A204.1 (cell line): ENCODE measurements at regions not wholly inside any gene's neighbourhood (a gene's known extent, or its start where the extent isn't known, plus 50 kb on each side); places are given as distances from the start of the nearest gene placed in this dataset.
"Not testable (repeated sequence)": the region's sequence is repeated elsewhere in the genome, so short reads cannot be mapped to it uniquely, and the experiment has no call there.

Experiments
- FAIRE-seq: peaks from 2 replicates; lab custom pipeline; 2012; peaks lifted over from hg19 to GRCh38; lab: Jason Lieb, UNC

DNA sequence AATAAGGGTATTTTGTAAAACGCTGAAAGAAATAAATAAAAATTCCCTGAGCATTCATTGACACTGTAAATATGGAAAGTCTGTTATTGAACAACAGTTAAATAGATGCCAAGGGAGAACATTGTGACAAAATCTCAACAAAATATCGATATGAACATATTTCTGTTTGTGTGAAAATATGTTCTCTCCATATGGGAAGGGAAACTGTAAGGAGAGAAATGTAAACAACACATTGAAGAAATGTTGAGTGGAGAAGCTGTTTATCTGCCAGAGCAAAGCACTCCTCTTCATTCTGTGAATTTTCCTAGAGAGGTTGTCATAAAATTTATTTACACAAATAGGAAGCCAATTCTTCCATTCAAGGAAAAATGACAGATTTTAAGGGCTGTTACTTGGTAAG, 57.1 kb upstream of the EOMES start:
- no peak for FAIRE-seq

DNA sequence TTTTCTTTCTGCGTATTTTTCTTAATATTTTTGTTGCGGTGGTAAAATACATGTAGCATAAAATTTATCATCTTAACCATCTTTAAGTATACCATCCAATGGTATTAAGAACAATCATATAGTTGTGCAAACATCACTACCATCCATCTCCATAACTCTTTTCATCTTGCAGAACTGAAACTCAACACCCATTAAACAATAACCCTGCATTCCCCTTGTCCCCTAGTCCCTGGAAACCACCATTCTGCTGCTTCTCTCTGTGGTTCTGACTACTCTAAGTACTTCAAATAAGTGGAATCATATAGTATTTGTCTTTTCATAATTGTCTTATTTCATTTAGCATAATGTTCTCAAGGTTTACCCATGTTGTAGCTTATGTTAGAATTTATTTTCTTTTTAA, 67.3 kb upstream of the EOMES start:
- FAIRE-seq = no peak

DNA sequence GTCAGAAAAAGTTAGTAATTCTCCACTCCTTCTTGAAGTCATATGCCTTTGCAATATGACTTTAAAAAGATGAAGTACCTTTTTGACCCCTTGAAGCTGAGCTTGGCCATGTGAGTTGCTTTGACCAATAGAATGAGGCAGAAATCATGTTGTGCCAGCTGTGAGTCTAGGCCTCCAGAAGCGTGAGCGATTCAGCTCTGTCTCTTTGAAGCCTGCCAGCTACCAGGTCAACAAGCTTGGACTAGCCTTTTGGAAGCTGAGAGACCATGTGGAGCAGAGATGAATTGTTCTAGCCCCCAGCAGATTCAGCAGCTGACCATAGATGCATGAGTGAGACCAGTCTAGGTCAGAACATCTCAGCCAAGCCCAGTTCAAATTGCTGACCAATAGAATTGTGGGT, 69.8 kb upstream of the EOMES start:
- FAIRE-seq = no peak

DNA sequence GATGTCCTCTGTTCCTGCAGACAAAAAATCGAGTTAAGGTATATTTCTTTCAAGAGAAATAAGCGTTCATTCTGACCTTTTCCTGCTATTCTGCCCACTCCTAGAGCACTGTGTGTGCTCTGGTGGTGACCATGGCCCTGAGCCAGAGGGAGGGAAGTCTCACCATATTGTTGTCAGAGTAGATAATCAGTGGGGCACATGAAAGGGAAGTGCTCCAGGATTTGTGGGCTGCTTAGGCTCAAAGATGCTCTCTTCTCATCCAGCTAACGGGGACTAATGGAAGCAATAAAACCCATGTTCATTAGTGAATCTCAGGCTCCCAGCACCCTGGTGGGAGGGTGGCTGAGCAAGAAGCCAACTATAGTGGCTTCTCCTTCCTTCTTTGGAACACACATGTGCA, 70.7 kb upstream of the EOMES start:
- FAIRE-seq = no peak

DNA sequence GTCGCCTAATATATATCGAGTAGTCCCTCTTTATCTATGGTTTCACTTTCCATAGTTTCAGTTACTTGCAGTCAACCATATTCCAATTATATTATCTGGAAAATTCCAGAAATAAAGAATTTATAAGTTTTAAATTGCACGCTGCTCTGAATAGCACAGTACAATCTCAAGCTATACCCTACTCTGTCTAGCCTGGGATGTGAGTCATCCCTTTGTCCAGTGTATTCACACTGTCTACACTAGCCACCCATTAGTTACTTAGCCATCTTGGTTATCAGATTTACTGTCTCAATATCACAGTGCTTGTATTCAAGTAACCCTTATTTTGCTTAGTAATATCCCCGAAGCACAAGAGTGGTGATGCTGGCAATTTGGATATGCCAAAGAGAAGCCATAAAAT, 72.1 kb upstream of the EOMES start:
- FAIRE-seq = no peak

DNA sequence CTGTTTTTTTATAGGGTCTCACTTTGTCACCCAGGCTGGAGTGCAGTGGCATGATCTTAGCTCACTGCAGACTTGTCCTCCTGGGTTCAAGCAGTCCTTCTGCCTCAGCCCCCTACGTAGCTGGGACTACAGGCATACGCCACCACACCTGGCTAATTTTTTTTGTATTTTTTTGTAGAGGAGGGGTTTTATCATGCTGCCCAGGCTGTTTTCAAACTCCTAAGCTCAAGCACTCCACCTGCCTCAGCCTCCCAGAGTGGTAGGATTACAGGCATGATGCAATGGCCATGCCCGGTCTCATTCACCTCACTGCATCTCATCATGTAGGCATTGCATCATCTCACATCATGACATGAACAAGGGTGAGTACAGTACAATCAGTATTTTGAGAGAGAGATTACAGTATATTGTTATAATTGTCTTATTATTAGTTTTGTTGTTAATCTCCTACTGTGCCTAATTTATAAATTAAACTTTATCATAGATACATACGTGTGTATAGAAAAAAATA, 74.3 kb upstream of the EOMES start:
- no peak for FAIRE-seq

DNA sequence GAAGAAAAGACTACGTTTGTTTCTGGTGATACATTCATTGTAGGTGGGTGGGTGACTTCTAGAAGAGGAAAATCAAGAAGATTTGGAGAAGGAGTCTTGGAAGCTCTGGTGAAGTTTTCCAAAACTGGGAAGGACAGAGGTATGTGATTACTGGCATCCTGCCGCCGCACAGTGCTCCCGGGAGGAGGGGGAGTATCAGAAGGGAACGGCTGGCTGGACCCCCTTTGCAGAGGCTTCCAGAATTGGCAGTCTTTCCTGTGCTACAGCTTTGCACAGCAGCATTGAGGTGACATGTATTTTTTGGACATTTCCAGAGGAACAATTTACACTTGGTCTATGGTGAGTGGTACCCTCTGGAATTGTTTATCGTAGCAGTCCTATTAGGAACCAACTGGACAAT, 75.7 kb upstream of the EOMES start:
- no peak for FAIRE-seq

DNA sequence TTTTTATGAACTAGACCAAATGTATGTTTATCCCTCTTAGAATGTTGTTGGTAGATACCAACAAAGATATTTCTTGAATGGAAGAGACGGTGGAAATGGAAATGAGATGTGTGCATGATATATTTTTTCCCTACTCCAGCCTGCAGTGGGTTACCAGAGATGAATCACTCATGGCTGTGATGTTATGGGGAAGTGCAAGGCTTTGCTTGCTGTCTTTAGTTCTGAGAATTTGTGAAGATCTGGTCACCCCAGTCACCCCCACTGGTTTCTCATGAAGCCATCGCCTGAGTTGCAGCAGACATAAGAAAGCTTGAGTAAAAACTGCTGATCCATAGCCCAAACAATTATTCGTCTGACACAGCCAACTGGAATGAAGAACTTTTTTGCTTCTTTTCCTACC, 78.1 kb upstream of the EOMES start:
- FAIRE-seq = no peak

DNA sequence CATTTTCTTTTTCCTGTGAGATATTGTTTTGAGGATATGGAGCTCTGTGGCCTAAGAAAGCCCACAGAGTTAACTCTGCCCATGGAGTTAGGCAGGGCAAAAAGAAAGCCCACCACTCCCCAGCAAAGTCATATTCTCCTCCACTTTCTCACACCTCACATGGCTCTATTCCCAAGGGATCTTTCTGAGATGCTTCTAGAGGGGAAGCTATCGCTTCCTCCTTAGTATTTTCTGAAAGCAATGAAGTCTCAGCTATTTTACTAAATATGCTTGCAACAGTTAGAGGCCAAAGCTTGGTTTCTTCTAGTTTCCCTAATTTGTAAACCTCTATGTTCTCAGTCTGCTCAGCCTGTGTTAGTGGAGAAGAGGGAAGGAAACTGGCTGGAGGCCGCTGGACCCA, 80.3 kb upstream of the EOMES start:
- FAIRE-seq = no peak

DNA sequence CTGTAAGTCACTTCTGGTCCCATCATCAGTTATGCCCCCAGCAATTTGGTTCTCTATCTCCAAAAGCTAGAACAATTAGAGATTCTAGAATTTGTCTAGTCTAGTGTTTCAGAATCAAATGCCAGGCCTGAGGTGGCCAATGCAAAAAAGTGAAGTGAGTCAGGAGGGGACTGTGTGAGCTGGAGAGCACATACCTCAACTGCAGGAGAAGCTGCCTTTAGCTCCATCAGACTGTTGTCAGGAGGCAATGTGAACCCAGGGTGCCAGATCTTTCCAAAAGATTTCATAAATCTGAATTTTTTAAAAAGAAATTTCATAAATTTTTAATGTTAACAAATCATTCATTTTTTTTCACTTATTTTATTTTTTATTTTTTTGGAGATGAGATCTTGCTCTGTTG, 80.7 kb upstream of the EOMES start:
- FAIRE-seq = no peak

DNA sequence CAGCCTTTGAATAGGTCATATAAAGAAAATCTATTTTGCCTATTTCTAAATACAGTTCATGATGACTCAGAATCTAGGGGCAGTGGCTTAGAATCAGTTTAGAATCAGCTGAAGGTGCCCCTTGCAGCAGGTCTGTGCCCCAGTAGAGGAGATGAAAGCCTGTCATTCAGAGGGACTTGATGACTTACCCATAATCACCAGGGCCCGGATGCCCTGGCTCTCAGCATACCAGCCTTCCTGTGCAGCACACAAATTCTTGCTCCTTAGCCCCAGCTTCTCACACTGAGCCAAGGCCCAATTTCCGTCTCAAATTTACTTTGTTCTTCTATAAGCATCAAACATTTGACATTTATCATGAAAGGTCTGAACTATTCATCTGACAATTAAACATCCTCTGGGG, 83.2 kb upstream of the EOMES start:
- no peak for FAIRE-seq

DNA sequence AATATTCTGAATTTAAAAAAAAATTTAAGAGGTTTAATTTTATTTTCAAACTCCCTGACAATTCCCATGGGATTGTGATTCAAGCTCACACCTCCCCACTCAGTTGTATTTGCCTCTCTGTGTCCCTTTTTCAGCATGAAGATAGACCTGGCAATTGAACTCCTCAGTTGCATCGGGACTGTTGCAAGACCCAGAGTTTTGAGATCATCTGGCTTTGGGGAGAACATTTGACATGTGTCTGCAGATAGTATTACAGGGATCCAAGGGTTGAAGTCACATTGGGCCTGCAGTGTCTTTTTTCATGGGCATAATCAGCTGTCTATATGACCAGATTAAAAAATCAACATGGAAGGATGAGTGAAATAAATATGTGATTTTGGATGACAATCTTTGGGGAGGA, 91.1 kb upstream of the EOMES start:
- no peak for FAIRE-seq

DNA sequence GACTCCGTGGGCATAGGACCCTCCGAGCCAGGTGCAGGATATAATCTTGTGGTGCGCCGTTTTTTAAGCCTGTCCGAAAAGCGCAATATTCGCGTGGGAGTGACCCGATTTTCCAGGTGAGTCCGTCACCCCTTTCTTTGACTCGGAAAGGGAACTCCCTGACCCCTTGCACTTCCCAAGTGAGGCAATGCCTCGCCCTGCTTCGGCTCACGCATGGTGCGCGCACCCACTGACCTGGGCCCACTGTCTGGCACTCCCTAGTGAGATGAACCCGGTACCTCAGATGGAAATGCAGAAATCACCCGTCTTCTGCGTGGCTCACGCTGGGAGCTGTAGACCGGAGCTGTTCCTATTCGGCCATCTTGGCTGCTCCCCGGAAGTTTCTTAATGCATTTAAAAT, 99.5 kb upstream of the EOMES start:
- not testable (repeated sequence) for FAIRE-seq

DNA sequence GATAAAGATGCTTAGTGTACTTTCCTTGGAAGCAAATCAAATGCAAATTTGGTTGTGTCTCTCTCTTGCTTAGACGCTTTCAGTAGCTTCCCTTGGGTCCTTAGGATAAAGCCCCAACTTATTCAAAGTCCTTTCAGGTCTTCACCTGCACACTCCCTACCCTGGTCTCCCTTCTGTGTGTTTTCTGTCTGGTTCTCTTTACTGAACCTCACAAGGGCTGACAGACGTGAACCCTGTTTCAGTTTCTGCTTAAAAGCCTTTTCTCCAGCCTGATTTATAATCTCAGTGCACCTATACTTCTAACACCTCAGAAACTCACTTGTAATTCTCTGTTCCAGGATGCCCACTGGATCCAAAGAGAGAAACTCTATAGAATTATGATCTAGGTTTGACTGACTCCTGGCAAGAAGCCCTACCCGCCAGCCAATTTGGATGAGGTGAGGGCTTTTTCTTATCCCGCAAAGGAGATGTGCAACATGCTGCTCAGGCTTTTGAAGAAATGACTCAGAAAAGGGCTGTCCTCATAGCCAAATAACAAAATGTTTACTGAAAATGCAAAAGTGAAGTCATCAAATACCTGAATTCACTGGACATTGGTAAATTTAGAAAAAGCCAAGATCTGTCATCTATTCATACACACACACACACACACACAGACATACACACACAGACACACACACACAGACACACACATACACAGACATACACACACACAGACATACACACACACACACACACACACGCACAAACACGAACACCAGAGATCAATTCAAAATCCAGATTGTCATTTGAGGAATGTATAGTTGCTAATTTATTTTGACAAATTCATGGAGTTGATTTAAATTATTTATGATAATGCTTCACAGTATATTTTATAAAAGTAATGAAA, 102.4 kb upstream of the EOMES start:
- FAIRE-seq = no peak

DNA sequence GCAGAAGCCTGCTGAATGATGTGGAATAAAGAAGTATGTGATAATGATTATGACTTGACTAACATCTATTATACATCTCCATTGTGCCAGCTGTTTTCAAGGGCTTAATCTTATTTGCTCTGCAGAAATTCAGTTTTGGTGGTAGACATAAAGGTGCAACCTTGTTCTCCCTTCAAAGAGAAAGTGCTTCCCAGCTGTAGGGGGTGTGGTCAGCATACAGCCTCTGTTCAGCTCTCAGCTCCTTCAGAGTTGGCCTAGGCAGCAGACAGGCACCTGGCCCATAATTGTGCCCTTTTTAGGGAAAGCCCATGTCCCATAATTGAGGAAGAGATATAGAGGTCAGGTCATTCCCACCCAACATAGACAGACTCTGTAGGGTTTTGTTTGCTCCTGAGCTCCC, 104.3 kb upstream of the EOMES start:
- FAIRE-seq = no peak

DNA sequence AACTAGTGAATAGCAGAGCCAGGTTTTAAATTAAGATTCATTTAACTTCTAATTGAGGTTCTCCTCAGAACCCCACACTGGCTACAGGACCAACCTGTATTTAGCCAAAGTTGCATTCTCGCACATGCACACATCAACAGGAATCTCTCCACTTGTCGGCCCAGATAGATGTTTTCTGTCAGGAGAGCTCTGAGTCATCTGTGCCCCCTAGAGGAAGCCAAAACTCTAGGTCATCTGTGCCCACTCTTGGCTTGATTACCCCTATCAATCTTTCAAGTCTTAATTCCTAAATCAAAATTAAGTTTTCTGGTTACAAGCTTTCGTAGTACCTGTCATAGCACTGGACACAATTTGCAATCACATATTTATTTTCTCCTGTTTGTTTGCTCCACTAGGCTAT, 104.9 kb upstream of the EOMES start:
- FAIRE-seq = no peak

DNA sequence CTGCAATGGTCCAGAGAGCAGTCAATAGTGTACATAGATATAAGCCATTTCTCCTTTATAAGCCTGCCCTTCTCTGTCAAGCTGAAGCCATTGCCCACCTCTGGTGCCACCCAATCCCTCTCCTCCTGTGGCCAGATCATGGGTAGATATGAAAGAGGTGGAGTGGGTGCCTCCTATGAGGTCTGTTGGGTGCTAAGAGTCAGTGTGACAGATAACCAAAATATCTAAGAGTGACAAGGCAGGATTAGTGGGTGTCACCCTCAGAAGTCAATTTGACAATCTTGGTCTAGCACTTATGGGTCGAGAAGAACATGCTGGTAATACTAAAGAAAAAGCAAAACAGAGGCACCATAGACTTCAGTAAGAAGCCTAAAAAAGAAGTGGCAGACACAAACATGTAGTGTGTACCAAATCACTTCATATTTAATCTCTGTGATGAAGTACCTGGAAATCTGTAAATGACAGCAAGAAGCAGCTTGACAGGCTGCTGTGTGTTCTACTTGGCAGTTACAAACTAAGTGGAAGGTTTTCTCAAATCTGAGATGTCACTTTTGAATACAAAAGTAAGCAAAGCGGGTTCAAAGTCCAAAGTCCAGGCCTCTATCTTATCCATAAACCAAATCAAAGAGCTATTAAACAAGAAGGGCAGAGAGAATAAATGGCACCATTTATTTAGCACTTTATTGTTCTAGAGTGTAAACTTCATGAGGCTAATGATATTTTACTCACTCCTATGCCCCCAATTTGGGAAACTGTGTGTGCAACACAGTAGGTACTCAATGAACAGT, 118.9 kb upstream of the EOMES start:
- no peak for FAIRE-seq

DNA sequence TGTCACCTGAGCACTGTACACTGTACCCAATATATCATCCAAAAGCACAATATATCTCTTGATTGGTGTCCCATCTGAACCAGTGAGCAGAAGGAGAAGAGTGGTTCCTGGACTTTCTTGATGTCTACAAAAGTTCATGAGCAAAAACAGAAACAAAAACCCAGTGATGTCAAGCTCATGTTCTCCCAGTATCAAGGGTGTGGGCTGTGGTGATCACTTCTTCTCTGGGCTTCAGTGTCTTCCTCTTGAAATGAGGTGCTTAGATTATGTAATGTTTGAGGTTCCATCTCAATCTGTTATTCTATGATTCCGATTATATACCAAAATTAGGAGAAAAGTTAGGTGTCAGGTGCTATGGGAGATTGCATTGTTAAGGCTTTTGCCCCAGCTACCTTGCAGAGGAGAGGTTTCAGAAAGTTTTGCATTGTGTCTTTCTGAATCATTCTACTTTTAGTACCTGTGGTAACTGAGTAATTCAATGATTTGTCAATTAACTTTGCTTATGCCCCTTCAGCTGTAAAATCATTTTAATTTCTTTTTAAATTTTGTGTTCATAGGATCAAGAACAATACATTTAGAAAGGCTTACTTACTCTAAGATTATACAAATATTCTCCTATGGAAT, 122.0 kb upstream of the EOMES start:
- FAIRE-seq = no peak

DNA sequence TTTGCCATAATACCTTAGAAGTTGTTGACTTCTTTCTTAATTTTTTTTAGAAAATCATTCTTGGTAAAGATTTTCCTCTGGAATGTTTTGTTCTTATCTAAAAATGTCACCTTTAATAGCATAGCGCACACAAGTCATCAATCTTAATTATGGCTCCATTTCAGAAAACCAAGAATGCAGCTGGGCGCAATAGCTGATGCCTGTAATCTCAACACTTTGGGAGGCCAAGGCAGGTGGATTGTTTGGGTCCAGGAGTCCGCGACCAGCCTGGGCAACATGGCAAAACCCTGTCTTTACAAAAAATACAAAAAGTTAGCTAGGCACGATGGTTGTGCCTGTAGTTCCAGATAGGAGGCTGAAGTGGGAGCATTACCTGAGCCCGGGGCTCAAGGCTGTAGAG, 125.6 kb upstream of the EOMES start:
- no peak for FAIRE-seq

DNA sequence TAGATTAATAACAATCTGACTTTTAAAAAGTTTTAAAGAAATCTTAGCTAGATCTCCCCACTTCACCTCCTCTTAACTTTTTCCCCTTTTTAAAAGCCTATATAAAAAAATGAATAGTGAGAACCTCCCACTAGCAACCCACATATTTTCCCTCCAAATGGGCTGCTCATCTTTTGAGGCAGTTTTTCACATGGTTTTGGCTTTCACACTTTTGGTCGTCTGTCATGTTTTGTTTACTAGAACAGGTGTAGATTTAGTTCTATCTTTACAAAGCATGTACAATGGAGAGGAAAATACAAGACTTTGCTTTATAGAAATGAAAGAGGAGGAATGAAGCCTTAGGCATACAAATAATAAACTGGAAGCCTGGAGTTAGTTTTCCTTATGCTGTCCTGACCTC, 126.7 kb upstream of the EOMES start:
- no peak for FAIRE-seq

DNA sequence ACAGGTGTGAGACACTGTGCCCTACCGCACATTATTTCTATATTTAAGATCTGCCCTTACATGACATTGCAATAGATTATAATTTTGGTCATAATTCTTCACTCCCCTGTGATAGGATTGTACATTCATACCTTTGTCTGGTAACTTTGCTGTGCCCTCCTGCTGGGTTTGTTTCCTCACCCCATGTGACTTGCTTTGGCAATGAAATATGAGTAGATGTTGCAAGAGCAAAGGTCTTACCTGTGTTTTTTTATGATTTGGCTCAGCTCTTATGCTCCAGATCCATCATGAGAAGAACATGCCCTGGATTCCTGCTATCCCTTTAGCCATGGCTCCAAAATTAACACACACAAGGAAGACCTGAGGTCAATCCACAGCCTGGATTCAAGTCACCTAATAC, 137.7 kb upstream of the EOMES start:
- FAIRE-seq = no peak

DNA sequence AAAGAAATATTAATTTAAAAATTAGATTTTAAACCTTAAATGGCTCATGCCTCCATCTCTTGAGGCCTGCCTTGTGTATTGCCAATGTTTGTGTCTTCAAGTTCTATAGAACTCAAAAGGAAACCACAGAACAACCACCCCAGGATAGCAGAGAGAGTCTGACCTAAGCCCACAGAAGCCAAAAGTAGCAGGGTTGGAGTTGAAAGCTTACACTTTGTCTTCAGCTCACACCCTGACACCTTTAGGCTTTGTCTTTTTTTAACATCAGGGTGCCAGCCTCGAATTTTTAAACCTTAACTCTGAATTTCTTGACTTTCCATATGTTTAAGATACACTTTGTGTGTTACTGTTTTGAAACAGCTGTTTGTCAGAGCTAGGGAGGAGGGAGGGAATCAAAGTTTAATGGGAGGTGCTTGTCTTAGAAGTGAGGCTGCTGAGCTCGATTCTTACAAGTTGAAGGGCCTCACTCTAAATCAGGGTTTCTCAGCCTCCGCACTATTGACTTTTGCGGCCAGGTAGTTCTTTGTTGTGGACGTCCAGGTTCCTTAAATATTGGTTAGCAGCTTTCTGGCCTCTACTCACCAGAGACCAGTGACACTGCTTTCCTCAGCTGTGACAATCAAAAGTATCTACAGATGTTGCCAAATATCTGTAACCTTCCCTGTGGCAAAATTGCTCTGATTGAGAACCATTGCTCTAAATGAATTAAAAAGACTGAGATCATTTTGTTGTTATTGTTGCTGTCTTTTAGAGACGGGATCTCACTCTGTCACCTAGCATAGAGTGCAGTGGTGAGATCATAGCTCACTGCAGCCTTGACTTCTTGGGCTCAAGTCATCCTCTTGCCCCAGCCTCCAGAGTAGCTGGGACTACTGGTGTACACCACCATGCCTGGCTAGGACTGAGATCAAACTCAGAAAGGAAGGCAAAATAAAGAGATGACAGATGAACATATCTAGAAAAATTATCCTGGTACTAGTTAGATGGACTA, 139.2 kb upstream of the EOMES start:
- no peak for FAIRE-seq
